LNCAP (cell line): ENCODE measurements at regions not wholly inside any gene's neighbourhood (a gene's known extent, or its start where the extent isn't known, plus 50 kb on each side); places are given as distances from the start of the nearest gene placed in this dataset.

ENCODE experiments used
- CTCF ChIP-seq: fragments of 450-650 bp; IDR thresholded peaks from 2 replicates; pipeline ENCODE4 v1.5.1; 2017; ENCODE audit warnings: mild to moderate bottlenecking

DNA sequence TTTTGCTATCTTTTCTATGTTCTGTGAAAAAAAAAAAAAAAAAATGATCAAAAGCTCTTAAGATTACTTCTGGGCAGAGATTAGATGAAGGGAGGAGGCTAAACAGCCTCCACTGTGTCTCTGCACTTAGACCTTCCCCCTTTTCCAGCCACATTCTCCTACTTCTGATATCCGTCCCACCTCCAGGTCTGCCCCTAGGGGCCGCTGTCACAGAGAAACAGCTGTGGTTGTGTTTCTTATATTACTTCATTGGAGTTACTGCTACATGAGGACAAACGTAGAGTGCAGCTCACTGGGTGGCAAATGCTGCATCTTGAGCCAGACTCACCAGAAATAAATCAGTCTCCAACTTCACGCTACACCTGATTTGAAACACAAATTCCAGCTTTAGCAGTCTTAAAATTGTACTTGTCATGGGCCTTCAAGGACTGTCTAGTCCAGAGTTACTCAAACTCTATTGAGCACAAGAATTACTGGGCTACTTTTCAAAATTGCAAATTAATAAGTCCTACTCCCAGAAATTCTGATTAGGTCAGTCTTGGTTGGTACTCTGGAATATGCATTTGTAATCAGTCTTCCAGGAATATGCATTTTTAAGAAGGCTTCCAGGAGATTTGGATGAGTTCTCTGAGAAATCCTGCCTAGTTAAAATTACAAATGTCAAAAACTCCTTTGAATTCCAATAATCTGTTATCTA, 125.2 kb upstream of the PTBP2 start:
- no peak for TF ChIP-seq CTCF

DNA sequence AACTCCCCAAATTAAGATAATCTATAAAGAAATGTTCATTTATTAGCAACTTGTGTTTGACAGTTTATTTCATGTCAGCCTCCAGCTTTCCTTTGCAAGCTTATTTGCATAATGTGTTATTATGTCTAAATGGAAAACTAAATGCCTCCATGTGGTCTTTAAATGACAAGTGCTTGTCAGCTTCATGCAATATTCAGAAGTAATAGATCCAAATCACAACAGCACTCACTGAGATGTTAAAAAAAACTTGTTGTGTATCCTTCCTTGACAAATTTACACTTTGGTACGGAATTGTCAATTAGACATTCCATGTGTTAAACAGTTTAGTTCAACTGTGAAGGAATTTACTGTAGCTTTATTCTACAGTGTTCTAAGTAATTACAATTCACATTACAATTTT, 124.4 kb upstream of the PTBP2 start:
- TF ChIP-seq CTCF = no peak

DNA sequence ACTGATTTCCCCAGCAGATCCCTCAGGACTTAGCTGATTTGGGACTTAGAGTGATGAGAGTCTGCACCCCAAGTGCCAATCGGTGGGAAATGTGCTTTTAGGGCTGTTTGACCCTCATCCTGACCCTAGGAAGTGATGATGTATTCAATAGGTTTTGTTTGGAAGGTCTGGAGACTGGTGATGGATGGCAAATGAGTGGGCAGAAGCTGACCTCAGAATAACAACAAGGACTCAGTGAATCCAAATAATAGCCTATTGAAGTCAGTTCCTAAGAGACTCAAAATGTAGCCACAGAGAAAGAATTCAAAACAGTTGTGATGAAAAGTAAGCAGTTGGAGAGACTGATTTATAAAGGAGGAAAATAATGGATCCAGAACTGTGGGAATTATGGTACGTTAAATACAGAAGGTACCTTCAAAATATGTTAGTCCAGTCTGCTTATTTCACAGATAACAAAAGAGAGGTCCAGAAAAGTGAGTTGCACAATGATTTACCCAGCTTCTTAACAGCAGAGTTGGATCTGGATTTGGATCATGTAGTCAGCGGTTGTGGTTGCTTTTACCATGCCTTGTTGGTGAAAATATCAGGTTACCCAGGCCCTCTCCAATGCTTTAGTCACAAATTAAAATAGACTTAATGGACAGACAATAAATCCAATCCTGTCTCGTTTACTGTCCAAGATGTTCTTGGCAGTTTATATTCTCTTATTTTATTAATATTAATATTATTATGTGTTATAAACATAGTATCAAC, 123.0 kb upstream of the PTBP2 start:
- no peak for TF ChIP-seq CTCF

DNA sequence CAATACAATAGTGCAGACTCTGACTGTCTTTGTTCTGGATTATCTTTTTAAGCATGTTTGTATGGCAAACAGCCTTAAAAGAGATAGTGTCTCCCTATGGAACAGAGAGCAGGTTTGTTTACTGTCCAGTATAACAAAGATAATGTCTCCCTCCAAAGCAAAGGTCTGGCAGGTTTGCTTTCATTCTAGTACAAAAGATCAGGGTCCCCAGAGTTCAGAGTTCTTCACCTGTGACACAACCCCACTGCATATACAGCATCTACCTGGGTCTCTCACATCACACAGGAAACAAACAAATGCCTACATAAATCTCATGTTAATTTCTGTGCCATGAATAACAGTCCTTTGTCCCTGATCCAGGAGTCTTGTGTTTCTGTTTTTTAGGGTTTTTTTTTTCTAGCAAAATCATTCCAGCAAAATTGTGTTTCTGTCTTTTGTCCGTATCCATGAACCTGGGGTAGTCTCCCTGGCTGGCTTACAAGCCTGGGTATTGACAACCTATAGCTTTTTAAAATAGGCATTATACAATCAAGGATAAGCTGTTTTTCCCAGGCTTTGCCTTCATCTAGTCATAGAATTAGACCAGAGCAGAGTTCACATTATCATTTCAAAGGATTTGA, 89.4 kb upstream of the PTBP2 start:
- TF ChIP-seq CTCF = no peak

DNA sequence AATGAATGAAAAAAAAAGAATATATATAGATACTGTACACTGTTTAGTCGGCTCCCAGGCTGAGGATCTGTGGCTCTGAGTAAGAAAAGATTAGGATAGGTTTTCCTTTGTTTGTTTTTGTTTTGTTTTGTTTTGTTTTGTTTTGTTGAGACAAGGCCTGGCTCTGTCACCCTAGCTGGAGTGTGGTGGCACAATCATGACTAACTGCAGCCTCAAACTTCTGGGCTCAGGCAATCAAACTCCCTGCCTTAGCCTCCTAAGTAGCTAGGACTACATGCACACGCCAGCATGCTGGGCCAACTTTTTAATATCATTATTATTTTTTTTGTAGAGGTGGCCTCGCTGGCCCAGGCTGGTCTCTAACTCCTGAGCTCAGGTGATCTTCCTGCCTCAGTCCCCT, 87.9 kb upstream of the PTBP2 start:
- no peak for TF ChIP-seq CTCF

DNA sequence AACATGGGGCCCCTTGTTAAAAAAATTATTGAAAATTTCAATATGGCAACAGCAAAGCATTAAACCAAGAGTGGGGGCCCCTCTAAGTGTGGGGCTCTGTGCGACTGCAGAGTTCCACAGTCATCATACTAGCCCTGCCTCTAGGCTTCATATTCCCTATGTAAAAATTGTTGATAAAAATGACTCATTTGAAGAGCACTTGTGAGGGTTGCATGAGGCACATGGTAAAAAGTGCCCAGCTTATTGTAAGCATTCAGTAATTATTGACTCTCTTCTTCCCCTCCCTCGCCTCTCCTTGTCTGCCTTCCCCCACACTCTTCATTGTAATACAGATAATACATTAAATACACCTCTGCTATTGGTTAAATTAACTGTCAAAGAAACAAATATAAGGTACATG, 86.7 kb upstream of the PTBP2 start:
- TF ChIP-seq CTCF = no peak

- TF ChIP-seq CTCF = no peak
These were observed 80.3 kb upstream of the PTBP2 start for GRCh38 chr1:96641282-96641681.
